ENCODE measurements at regions not wholly inside any gene's neighbourhood (a gene's known extent, or its start where the extent isn't known, plus 50 kb on each side); places are given as distances from the start of the nearest gene placed in this dataset.

DNA sequence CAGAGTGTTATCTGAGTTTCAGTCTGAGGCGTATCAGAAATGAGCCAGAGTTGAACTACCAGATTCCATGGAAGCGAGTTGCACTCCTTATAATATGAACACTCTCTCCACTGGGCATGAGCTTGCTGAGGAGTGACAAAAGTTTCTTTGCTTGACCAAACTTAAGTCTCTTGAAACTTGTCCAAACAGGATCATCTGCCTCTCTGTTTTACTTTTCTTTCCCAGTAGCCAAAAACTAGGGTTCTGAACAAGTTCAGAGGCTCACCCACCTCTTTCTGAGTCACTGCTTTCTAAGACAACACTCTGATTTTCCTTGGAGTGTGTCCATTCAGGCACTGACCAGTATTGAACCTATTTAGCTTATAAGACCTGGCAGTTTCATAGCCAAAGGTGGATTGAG, 233.2 kb upstream of the TCF4 start:
- Histone ChIP-seq H3F3A (ENCODE audit: low read depth) (no peaks in the 10 kb centered on the region), H3K27me3 (no peaks in the 10 kb centered on the region), H3K36me3 (no peaks in the 10 kb centered on the region), H4K20me1 (ENCODE audit: low read depth) (no peaks in the 10 kb centered on the region), H3K79me2 (ENCODE audit: low read depth) (no peaks in the 10 kb centered on the region), H3K4me1 (no peaks in the 10 kb centered on the region), H2AFZ (replicated peaks) (no peak overlapping the region), H3K9me3 (ENCODE audit: low read depth) (no peaks in the 10 kb centered on the region), H3K27ac (no peak overlapping the region), H3K4me2 (no peak overlapping the region), H3K4me3 (no peak overlapping the region), H3K9ac (no peak overlapping the region)
- no peak overlapping the region for H3K27ac Mint-ChIP-seq
- H3K4me1 Mint-ChIP-seq, result no peaks in the 10 kb centered on the region
- H3K27me3 Mint-ChIP-seq (ENCODE audit: insufficient read depth, low read depth), result no peaks in the 10 kb centered on the region
- no peaks in the 10 kb centered on the region for H3K36me3 Mint-ChIP-seq
- TF ChIP-seq EZH2phosphoT487 (IDR thresholded peaks at IDR 0.05), result no peak
- TF ChIP-seq EZH2 (IDR thresholded peaks at IDR 0.05), result no peak
- TF ChIP-seq, protein P1, sequence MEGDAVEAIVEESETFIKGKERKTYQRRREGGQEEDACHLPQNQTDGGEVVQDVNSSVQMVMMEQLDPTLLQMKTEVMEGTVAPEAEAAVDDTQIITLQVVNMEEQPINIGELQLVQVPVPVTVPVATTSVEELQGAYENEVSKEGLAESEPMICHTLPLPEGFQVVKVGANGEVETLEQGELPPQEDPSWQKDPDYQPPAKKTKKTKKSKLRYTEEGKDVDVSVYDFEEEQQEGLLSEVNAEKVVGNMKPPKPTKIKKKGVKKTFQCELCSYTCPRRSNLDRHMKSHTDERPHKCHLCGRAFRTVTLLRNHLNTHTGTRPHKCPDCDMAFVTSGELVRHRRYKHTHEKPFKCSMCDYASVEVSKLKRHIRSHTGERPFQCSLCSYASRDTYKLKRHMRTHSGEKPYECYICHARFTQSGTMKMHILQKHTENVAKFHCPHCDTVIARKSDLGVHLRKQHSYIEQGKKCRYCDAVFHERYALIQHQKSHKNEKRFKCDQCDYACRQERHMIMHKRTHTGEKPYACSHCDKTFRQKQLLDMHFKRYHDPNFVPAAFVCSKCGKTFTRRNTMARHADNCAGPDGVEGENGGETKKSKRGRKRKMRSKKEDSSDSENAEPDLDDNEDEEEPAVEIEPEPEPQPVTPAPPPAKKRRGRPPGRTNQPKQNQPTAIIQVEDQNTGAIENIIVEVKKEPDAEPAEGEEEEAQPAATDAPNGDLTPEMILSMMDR (IDR thresholded peaks at IDR 0.05), result no peak
- peaks cover 2% of the 10 kb centered on the region for H3K9me3 Mint-ChIP-seq
- no peak for DNase-seq (ENCODE audit: low spot score)
- no peak overlapping the region for H3K4me3 Mint-ChIP-seq

DNA sequence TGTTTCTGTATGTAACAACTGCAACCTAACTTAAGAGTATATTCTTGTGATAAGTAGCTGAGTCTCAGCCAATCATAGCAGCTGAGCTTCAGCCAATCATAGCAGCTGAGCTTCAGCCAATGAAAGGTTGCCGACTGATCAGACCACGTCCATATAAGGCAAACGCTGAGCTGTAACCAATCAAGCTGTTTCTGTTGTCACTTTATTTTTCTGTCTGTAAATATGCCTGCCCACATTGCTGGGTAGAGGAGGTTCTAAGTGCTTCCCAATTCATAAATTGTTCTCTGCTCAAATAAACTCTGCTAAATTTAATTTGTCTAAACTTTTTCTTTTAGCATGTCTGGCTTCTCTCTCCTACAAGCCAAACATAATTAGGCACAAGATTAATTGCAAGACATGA, 231.5 kb upstream of the TCF4 start:
- Mint-ChIP-seq H3K27ac (no peak overlapping the region), H3K9me3 (no peaks in the 10 kb centered on the region), H3K4me3 (no peak overlapping the region), H3K4me1 (no peaks in the 10 kb centered on the region), H3K36me3 (no peaks in the 10 kb centered on the region), H3K27me3 (ENCODE audit: insufficient read depth, low read depth) (peaks cover under 1% of the 10 kb centered on the region)
- H4K20me1 ChIP-seq (ENCODE audit: low read depth), result no peaks in the 10 kb centered on the region
- no peak overlapping the region for H3K4me2 ChIP-seq
- H3K27me3 ChIP-seq, result no peaks in the 10 kb centered on the region
- DNase-seq (ENCODE audit: low spot score), result no peak
- TF ChIP-seq, protein P1 (IDR thresholded peaks at IDR 0.05), result no peak
- no peak for TF ChIP-seq EZH2phosphoT487 (IDR thresholded peaks at IDR 0.05)
- TF ChIP-seq EZH2 (IDR thresholded peaks at IDR 0.05), result no peak
- H2AFZ ChIP-seq (replicated peaks), result no peak overlapping the region
- no peaks in the 10 kb centered on the region for H3K4me1 ChIP-seq
- H3K4me3 ChIP-seq, result no peak overlapping the region
- H3F3A ChIP-seq (ENCODE audit: low read depth), result no peaks in the 10 kb centered on the region
- H3K9ac ChIP-seq, result no peak overlapping the region
- no peaks in the 10 kb centered on the region for H3K9me3 ChIP-seq (ENCODE audit: low read depth)
- H3K79me2 ChIP-seq (ENCODE audit: low read depth), result no peaks in the 10 kb centered on the region
- no peaks in the 10 kb centered on the region for H3K36me3 ChIP-seq
- H3K27ac ChIP-seq, result no peak overlapping the region

DNA sequence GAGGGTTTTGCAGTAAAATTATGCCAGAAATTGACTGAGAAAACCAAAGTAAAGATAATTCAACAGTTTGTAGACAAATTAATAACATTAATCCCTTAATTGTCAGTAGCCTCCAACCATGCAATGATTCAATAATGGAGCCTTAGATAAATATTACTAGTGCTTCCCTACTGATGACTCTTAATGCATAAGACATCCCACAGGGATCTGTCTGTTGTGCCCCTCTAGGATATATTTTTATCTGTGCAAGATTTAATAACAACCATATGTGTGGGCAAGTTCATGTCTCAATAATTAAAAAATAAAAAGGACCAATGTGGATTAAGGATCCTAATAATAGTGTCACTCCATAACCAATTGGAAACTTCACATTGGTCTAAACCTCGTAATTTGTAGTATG, 230.3 kb upstream of the TCF4 start:
- DNase-seq (ENCODE audit: low spot score), result no peak
- H3K4me1 ChIP-seq, result no peaks in the 10 kb centered on the region
- Mint-ChIP-seq H3K27ac (no peak overlapping the region), H3K4me1 (no peaks in the 10 kb centered on the region), H3K36me3 (no peaks in the 10 kb centered on the region), H3K4me3 (no peak overlapping the region), H3K9me3 (no peaks in the 10 kb centered on the region), H3K27me3 (ENCODE audit: insufficient read depth, low read depth) (peaks cover 3% of the 10 kb centered on the region)
- H3K27me3 ChIP-seq, result no peaks in the 10 kb centered on the region
- no peaks in the 10 kb centered on the region for H3F3A ChIP-seq (ENCODE audit: low read depth)
- H3K36me3 ChIP-seq, result no peaks in the 10 kb centered on the region
- no peaks in the 10 kb centered on the region for H3K9me3 ChIP-seq (ENCODE audit: low read depth)
- H3K79me2 ChIP-seq (ENCODE audit: low read depth), result no peaks in the 10 kb centered on the region
- H3K4me2 ChIP-seq, result no peak overlapping the region
- no peak overlapping the region for H3K27ac ChIP-seq
- no peak overlapping the region for H3K4me3 ChIP-seq
- no peak overlapping the region for H2AFZ ChIP-seq (replicated peaks)
- H3K9ac ChIP-seq, result no peak overlapping the region
- no peak for TF ChIP-seq EZH2phosphoT487 (IDR thresholded peaks at IDR 0.05)
- TF ChIP-seq, protein P1 (IDR thresholded peaks at IDR 0.05), result no peak
- TF ChIP-seq EZH2 (IDR thresholded peaks at IDR 0.05), result no peak
- no peaks in the 10 kb centered on the region for H4K20me1 ChIP-seq (ENCODE audit: low read depth)

DNA sequence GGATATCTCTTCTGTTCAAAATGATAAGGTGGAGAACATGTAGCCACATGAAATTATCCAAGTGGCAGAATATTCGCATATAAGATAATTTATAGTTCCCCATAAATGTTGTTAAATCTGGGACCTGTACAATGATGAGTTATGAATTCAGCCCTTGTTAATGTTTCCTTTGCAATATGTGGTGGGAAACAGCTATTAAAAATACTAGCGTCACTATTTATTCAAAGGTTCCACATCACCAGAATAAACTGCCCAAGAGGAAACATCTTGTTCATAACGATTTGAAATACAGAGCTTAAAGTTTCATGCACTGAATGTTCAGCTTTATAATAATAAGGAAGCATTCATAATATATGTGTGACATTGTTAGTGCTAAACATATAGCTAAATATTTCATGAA, 223.9 kb upstream of the TCF4 start:
- H3K27me3 Mint-ChIP-seq (ENCODE audit: insufficient read depth, low read depth), result peaks cover 3% of the 10 kb centered on the region
- no peak overlapping the region for H3K4me3 Mint-ChIP-seq
- H3K4me1 Mint-ChIP-seq, result no peaks in the 10 kb centered on the region
- H3K27ac Mint-ChIP-seq, result no peak overlapping the region
- no peaks in the 10 kb centered on the region for H3K36me3 Mint-ChIP-seq
- no peak overlapping the region for H3K27ac ChIP-seq
- H2AFZ ChIP-seq (replicated peaks), result no peak overlapping the region
- no peak overlapping the region for H3K4me3 ChIP-seq
- DNase-seq (ENCODE audit: low spot score), result no peak
- H3K4me2 ChIP-seq, result no peak overlapping the region
- no peak overlapping the region for H3K9ac ChIP-seq
- H3K9me3 ChIP-seq (ENCODE audit: low read depth), result no peaks in the 10 kb centered on the region
- H4K20me1 ChIP-seq (ENCODE audit: low read depth), result no peaks in the 10 kb centered on the region
- H3K4me1 ChIP-seq, result no peaks in the 10 kb centered on the region
- H3K9me3 Mint-ChIP-seq, result no peaks in the 10 kb centered on the region
- no peaks in the 10 kb centered on the region for H3K27me3 ChIP-seq
- H3K79me2 ChIP-seq (ENCODE audit: low read depth), result no peaks in the 10 kb centered on the region
- no peaks in the 10 kb centered on the region for H3F3A ChIP-seq (ENCODE audit: low read depth)
- TF ChIP-seq EZH2 (IDR thresholded peaks at IDR 0.05) (no peak), EZH2phosphoT487 (IDR thresholded peaks at IDR 0.05) (no peak)
- TF ChIP-seq, protein P1 (IDR thresholded peaks at IDR 0.05), result no peak
- H3K36me3 ChIP-seq, result no peaks in the 10 kb centered on the region
